GM04503 (cell line): ENCODE measurements at regions not wholly inside any gene's neighbourhood (a gene's known extent, or its start where the extent isn't known, plus 50 kb on each side); places are given as distances from the start of the nearest gene placed in this dataset.
"Not testable (repeated sequence)": the region's sequence is repeated elsewhere in the genome, so short reads cannot be mapped to it uniquely, and the experiment has no call there.

ENCODE experiments used
- DNase-seq: peaks from one replicate; pipeline ENCODE4 v3.0.0-alpha.2; 2012; ENCODE audit warnings: low read depth

- no peak for DNase-seq
Measured at GRCh38 chr6:103784117-103784516, 1075.6 kb downstream of the HACE1 start.

GRCh38 chr6:103783329-103783728, 1076.4 kb downstream of the HACE1 start:
- DNase-seq: no peak

GRCh38 chr6:103769431-103769830, 1090.3 kb downstream of the HACE1 start:
- no peak for DNase-seq

- DNase-seq: no peak
Measured at GRCh38 chr6:103750603-103751002, 1109.1 kb downstream of the HACE1 start.

GRCh38 chr6:103734016-103734415, 1125.7 kb downstream of the HACE1 start:
- DNase-seq: no peak

GRCh38 chr6:103729658-103730057, 1130.1 kb downstream of the HACE1 start:
- DNase-seq: no peak

GRCh38 chr6:103723438-103724322, 1136.0 kb downstream of the HACE1 start:
- no peak for DNase-seq

GRCh38 chr6:103722683-103723082, 1137.0 kb downstream of the HACE1 start:
- DNase-seq: no peak

GRCh38 chr6:103721923-103722322, 1137.8 kb downstream of the HACE1 start:
- DNase-seq: no peak

- no peak for DNase-seq
Measured at GRCh38 chr6:103720393-103720792, 1139.3 kb downstream of the HACE1 start.

- DNase-seq: no peak
Measured at GRCh38 chr6:103719545-103719944, 1140.2 kb downstream of the HACE1 start.

- no peak for DNase-seq
Measured at GRCh38 chr6:103715269-103715668, 1144.5 kb downstream of the HACE1 start.

GRCh38 chr6:103709236-103709635, 1150.5 kb downstream of the HACE1 start:
- DNase-seq: not testable (repeated sequence)

GRCh38 chr6:103707596-103708325, 1152.0 kb downstream of the HACE1 start:
- no peak for DNase-seq

GRCh38 chr6:103699769-103700168, 1160.0 kb downstream of the HACE1 start:
- DNase-seq: no peak

GRCh38 chr6:103687430-103687829, 1172.3 kb downstream of the HACE1 start:
- DNase-seq: no peak

GRCh38 chr6:103680116-103680515, 1179.6 kb downstream of the HACE1 start:
- no peak for DNase-seq

GRCh38 chr6:103677290-103677689, 1182.4 kb downstream of the HACE1 start:
- DNase-seq: no peak

- DNase-seq: no peak
Measured at GRCh38 chr6:103675807-103676406, 1183.8 kb downstream of the HACE1 start.

- no peak for DNase-seq
Measured at GRCh38 chr6:103674790-103675189, 1184.9 kb downstream of the HACE1 start.

GRCh38 chr6:103672169-103672568, 1187.5 kb downstream of the HACE1 start:
- no peak for DNase-seq

- DNase-seq: no peak
Measured at GRCh38 chr6:103629613-103630012, 1230.1 kb downstream of the HACE1 start.

- no peak for DNase-seq
Measured at GRCh38 chr6:103617642-103618041, 1242.1 kb downstream of the HACE1 start.
